Loucy (cell line): ENCODE measurements at regions not wholly inside any gene's neighbourhood (a gene's known extent, or its start where the extent isn't known, plus 50 kb on each side); places are given as distances from the start of the nearest gene placed in this dataset.

ENCODE experiments used
- EZH2phosphoT487 ChIP-seq: fragments of 200-600 bp; IDR thresholded peaks from 2 replicates; pipeline ENCODE4 v1.6.1; 2018; ENCODE audit warnings: antibody characterized with exemption, mild to moderate bottlenecking, moderate library complexity, borderline replicate concordance
- TF ChIP-seq, protein P1 (sequence below): fragments of 200-600 bp; sonication (generic); conservative IDR thresholded peaks from 2 replicates; pipeline ENCODE4 v1.5.1; 2014; ENCODE audit warnings: mild to moderate bottlenecking, antibody characterized with exemption, low read length

DNA sequence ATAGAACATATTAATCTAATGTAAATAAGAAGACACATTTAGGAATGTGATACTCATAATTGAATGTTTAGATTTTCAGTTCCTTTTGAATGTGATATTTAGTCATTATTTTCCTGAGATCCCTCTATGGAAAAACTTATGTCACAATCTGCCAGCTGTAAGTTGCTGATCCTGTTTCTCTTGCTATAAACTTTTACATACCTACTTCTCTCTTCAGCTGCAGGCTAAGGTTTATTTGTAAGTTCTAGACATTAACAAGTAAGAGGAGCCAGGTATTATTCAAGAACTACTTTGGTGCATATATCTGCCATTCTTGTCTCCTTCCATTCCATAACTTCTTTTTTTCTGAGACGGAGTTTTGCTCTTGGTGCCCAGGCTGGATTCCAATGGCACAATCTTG, 462.4 kb downstream of the PRR16 start:
- TF ChIP-seq EZH2phosphoT487 = no peak
- TF ChIP-seq, protein P1, sequence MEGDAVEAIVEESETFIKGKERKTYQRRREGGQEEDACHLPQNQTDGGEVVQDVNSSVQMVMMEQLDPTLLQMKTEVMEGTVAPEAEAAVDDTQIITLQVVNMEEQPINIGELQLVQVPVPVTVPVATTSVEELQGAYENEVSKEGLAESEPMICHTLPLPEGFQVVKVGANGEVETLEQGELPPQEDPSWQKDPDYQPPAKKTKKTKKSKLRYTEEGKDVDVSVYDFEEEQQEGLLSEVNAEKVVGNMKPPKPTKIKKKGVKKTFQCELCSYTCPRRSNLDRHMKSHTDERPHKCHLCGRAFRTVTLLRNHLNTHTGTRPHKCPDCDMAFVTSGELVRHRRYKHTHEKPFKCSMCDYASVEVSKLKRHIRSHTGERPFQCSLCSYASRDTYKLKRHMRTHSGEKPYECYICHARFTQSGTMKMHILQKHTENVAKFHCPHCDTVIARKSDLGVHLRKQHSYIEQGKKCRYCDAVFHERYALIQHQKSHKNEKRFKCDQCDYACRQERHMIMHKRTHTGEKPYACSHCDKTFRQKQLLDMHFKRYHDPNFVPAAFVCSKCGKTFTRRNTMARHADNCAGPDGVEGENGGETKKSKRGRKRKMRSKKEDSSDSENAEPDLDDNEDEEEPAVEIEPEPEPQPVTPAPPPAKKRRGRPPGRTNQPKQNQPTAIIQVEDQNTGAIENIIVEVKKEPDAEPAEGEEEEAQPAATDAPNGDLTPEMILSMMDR = no peak
